Testis (tissue), 2 donors: ENCODE measurements at regions not wholly inside any gene's neighbourhood (a gene's known extent, or its start where the extent isn't known, plus 50 kb on each side); places are given as distances from the start of the nearest gene placed in this dataset.

ENCODE experiments used
- CTCF ChIP-seq, 3 experiments: fragments of 450-650 bp in 2 of 3; fragments of 200-600 bp in 1 of 3; sonication (generic) in 1 of 3; IDR thresholded peaks; one replicate each; pipeline ENCODE4 v1.5.1; 2016 to 2019; ENCODE audit warnings: antibody characterized with exemption in 3 of 3, mild to moderate bottlenecking in 2 of 3, moderate library complexity in 1 of 3
- POLR2A ChIP-seq: fragments of 450-650 bp; IDR thresholded peaks from one replicate; pipeline ENCODE4 v1.6.1; 2017; ENCODE audit warnings: antibody characterized with exemption, mild to moderate bottlenecking, moderate library complexity

DNA sequence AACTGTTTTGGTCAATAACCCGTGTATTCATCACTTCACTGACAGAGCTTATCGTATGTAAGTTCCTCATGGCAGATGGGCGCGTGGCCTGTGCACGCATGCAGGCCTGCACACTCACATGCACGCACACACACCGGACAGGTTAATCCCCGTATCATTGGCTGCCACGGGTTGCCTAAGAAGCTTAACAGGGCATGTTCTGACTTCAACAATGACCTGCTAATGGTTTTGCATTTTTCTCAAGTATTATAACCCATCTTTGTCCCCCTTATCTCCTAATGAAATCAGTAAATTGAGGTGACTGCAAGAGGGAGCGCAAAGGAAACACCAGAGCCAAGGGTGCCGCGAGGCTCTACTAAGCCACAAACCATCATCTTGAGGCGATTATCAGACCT is 399.0 kb upstream of the ID2 start:
- no peak for TF ChIP-seq CTCF (IDR thresholded peaks at IDR 0.05)
- TF ChIP-seq POLR2A = no peak
